ENCODE measurements at regions not wholly inside any gene's neighbourhood (a gene's known extent, or its start where the extent isn't known, plus 50 kb on each side); places are given as distances from the start of the nearest gene placed in this dataset.
"Not testable (repeated sequence)": the region's sequence is repeated elsewhere in the genome, so short reads cannot be mapped to it uniquely, and the experiment has no call there.

- not testable (repeated sequence) for DNase-seq
Measured at GRCh38 chr17:27365329-27365945, 71.5 kb downstream of the WSB1 start.

- no peak for DNase-seq
Measured at GRCh38 chr17:27366437-27366836, 72.5 kb downstream of the WSB1 start.

DNA sequence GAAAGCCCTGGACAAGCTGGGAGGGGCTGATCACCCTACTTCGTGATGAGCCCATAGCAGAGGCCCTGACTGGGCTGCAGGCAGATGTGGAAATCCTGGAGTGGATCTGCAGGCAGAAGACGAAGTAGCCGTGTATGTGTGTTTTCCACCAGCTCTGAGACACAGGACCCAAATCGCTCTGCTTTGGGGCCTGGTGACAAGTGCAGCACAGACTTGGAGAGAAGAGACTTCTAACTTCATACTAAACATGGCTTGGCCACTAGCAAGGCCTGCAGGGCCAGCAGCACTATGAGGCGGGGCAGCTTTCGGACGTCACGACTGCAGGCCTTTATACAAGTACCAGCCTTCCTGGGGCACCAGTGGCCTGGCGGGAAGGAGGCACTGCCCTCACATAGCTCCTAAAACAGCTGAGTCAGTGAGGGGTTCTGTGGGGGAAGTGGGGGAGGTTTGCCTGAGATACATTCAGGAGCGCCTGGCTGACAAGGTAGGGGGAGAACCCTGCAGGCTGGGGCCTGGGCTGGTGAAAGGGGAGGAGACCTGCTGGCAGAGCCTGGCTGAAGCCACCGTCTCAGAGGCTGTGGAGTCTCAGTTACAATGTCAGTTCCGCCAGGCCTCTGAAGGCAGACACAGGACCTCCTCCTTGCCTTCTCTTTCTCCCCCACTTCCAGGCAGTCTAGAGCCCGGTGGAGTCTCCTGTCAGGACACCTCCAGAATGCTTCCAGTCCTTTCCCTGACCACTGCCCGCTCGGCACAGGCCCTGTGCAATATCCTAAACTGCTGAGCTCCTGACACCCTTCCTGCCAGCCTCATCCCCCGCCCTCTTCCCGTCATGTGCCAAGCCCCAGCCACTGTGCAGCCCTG is 73.4 kb downstream of the WSB1 start:
- DNase-seq = no peak

DNA sequence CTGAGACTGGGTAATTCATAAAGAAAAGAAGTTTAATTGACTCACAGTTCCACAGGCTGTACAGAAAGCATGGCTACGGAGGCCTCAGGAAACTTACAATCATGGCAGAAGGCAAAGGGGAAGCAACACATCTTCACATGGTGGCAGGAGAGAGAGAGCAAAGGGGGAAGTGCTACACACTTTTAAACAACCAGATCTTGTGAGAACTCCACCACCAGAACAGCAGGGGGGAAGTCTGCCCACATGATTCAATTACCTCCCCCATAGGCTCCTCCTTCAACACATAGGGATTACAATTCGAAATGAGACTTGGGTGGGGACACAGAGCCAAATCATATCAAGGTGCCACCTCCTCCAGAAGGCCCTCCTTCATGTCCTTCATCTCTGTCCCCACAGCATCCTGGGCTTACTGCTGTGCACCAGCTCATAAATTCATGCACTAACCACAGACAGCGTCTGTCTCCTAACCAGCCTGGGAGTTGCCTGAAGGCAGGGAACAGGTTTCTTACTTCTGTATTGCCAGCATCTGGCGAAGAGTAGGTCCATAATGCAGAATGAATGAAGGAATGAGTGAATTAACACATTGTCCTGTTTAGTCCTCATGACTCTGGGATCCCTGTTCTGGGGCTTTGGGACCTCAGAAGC is 74.4 kb downstream of the WSB1 start:
- DNase-seq = no peak

- no peak for DNase-seq
Measured at GRCh38 chr17:27368980-27369379, 75.1 kb downstream of the WSB1 start.

- no peak for DNase-seq
Measured at GRCh38 chr17:27370776-27371175, 76.9 kb downstream of the WSB1 start.

GRCh38 chr17:27373695-27374094 is 79.8 kb downstream of the WSB1 start:
- DNase-seq = not testable (repeated sequence)

- DNase-seq = no peak
Measured at GRCh38 chr17:27376637-27377547, 79.4 kb upstream of the KSR1 start.

- no peak for DNase-seq
Measured at GRCh38 chr17:27378482-27379175, 77.6 kb upstream of the KSR1 start.

DNA sequence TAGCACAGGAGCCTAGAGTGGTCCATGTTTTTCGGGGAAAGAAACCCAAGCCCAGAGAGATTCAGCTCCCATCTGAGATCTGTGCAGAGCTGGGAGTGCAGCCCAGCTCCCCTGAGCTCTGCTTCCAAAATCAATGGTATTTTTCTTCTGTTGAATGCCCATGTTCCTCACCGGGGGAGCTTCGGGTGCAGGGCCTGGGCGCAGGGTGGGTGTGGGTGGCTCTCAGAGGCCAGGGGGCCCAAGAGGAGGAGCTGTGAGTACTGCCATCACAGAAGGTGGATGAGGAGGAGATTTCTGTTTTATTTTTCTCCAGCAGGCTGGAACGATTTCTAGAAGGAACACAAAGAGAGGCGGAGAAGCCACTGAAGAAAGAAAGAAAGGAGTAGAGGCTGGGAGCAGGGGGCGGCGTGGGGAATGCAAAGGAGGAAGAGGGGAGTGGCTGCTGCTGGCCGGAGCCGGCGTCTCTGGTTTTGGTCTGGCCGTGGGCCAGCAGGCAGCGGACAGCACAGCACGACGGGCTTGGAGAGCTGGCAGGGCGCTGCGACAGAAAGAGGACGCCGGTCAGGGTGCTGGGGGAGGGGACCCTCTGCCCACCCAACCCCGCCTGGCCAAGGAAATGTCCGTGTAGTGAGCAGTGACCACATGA is 76.2 kb upstream of the KSR1 start:
- no peak for DNase-seq

DNA sequence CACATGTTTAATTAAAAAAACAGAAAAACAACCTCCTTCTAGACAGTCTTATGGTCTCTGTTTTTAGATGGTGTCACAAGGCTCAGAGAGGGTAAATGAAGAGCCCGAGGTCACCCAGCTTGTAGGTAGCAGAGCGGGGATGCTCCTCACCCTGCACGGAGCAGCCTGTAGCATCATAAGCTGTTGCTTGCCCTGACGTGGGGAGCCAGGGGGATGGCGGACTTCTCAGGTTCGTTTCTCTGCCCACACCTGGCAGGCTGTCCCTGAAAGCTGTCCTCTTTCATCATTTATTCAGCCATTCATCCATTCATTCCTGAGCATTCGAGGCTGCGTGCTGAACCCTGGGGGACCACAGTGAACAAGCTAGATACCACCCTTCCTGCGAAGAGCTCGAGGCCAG is 75.7 kb upstream of the KSR1 start:
- DNase-seq = no peak

DNA sequence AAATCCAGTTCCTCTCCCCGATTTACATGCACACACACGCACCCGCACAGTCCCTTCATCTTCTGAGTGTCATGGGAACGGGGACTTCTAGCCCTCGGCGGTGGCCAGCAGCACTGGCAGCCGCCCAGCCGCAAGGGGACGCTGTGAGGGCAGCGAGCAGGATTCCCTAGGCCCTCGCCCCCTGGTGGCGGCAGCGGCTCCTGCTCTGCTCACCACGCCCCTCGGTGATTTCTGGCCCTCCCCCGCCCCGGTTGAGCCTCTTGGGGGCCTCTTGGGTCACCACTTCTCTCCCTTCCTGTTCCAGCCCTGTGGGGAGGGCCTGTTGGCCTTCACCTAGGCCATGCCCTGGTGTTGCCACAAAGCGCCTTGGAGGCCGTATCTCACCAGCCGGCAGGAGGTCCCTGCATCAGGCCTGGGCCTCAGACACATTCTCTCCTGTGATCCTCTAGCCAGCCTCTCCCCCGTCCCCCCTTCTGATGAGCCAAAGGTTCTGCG is 75.2 kb upstream of the KSR1 start:
- DNase-seq = peak; percentile 26 to 59 (median 41)

GRCh38 chr17:27382025-27382424 is 74.2 kb upstream of the KSR1 start:
- DNase-seq = no peak

DNA sequence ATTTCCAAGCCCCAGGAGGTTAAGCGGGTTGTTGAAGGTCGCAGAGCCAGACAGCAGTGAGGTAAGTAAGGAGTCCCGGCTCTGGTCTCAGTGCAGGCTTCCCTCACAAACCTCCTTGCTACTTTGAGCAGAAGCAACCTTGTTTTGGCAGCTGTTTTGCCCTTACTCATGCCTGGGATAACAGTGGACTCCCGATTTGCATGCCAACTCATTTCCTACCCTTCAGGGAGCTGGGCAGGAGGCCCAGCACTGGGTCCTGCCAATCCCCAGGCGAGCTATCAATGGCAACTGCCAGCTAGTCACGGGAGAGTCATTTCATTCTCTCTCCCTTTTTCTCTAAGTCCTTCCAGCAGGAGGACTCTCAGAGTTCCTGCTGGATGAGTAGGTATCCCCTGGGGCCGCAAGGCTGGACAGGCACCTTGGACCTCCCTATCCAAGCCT is 72.0 kb upstream of the KSR1 start:
- no peak for DNase-seq

DNA sequence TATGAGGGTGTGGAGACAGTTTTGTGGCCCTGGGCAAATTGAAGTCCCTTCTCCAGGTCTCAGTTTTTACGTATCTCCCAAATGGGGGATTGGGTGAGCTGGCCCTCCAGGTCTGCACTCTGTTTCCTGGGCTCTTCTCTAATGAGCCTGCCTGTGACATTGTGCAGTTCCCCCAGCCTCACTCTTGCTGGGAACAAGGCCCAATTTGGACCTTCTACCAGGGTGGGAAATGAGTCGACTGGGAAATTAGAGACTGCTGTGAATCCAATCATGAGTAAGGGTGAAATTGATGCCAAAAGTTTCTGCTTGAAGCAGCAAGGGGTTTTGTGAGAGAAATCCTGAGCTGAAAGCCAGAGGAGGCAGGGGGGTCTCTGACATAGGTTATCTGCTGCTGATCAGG is 71.5 kb upstream of the KSR1 start:
- no peak for DNase-seq

DNA sequence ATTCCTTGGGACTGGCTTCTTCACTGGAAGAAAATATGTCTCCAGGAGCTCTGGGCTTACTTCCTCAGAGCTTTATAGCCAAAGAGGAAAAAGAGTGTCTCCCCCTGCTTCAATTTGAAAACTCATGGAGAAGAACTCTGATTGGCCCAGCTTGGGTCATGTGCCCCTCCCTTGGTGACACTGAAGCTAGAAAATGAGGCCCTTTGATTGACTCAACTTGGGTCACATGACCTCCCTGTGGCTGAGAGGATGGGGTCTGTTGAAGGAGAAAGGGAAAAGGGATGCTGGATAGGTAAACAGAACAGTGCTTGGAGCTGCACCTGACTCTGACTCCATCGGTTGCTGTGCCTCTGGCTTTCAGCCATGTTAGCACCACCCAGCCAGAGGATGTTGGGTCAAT is 70.6 kb upstream of the KSR1 start:
- no peak for DNase-seq

GRCh38 chr17:27386206-27387075 is 69.8 kb upstream of the KSR1 start:
- no peak for DNase-seq

DNA sequence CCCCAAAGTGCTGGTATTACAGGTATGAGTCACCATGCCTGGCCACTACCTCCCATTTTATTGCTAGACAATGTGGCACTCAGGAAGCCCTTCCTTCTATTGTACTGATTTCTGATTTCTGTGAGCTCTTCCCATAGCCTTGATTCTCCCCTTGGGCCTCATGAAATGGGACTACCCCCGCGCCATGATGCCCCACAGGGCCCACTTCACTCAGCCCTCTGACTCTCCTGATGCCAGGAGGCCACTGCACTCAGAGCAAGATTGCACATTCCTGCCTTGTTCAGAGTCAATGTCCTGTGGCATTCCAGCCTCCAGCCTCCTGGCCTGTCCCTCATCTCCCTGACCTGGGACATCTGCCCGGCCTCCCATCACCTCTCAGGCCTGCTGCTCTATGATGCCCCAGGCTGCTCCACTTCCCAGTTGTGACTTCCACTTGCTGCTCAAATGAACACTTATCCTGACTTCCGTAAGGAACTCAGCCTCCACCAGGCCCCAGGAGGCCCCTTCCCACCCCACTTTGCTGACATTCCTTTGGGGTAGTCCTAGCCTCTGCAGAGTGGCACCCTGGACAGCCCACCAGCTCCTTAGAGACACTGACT is 66.6 kb upstream of the KSR1 start:
- DNase-seq = no peak

DNA sequence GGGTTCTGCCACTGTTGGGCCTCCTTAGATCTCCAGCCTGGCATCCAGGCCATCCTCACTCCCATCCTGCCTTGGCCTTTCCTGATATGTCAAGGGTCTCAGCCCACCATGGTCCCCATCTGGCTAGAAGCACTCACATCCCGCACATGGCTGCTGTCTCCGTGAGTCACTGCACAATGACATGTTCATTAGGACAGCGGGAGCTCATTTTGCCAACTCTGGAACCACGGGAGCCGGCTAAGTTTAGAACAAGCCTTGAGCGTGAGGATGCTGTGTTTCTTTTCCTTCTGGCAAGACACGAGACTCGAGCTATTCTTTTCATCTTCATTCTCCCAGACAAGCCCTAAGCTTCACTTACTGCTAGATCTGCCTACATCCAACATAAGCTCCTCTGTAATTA is 65.7 kb upstream of the KSR1 start:
- no peak for DNase-seq

- no peak for DNase-seq
Measured at GRCh38 chr17:27391427-27391826, 64.8 kb upstream of the KSR1 start.
